B cell (primary cell): ENCODE measurements at regions not wholly inside any gene's neighbourhood (a gene's known extent, or its start where the extent isn't known, plus 50 kb on each side); places are given as distances from the start of the nearest gene placed in this dataset.

Source experiments
- ATAC-seq: fragments of 200-7000 bp; cut with Tn5 transposase; one replicate; pipeline ENCODE4 v1.10.0; 2021; ENCODE audit warnings: low read depth, mild to moderate bottlenecking, moderate number of reproducible peaks, moderate library complexity
- CTCF ChIA-PET: fragments of 350-600 bp; sonication (Branson Sonifier 250); formaldehyde crosslinking; loops from one replicate; lab custom pipeline; 2021; ENCODE audit warnings: antibody characterized with exemption, inconsistent platforms; lab: Charles Lee
- POLR2A ChIA-PET: fragments of 350-600 bp; sonication (Branson Sonifier 250); formaldehyde crosslinking; loops from one replicate; lab custom pipeline; 2021; ENCODE audit warnings: antibody characterized with exemption; lab: Charles Lee
- DNase-seq: peaks from one replicate; pipeline ENCODE4 v3.0.0; 2013
- H2AFZ ChIP-seq: 2 replicates; pipeline ENCODE4 v1.6.1; 2012; ENCODE audit warnings: mild to moderate bottlenecking, low read depth, low read length; ENCODE audit not compliant: insufficient read depth, poor library complexity, severe bottlenecking
- H3K27ac ChIP-seq, 2 donors: 1 replicate in 1 of 2; 2 replicates in 1 of 2; pipeline ENCODE4 v1.5.1; 2012 to 2013; ENCODE audit warnings: low read length in 2 of 2, mild to moderate bottlenecking in 2 of 2, moderate library complexity in 1 of 2
- H3K27me3 ChIP-seq, 4 experiments: fragments of 200-600 bp in 1 of 4; sonication (generic) in 1 of 4; replicated peaks in 1 of 4; 1 replicate in 2 of 4; 2 replicates in 2 of 4; pipeline versions ENCODE4 v1.6.1 to v1.7.0; 2013 to 2016; ENCODE audit warnings: low read length in 3 of 4, mild to moderate bottlenecking in 2 of 4, mixed read lengths in 1 of 4, moderate library complexity in 1 of 4; ENCODE audit not compliant: insufficient read depth in 4 of 4, control insufficient read depth in 3 of 4; ENCODE audit errors: control extremely low read depth in 1 of 4
- H3K36me3 ChIP-seq, 2 experiments: replicated peaks in 1 of 2; 1 replicate in 1 of 2; 2 replicates in 1 of 2; pipeline versions ENCODE4 v1.6.1 to v1.7.1; 2013; ENCODE audit warnings: low read length in 1 of 2; ENCODE audit not compliant: insufficient read depth in 2 of 2, control insufficient read depth in 1 of 2; ENCODE audit errors: control extremely low read depth in 1 of 2, extremely low read depth in 1 of 2
- H3K4me1 ChIP-seq, 2 donors: fragments of 200-600 bp in 1 of 2; sonication (generic) in 1 of 2; 1 replicate in 1 of 2; 2 replicates in 1 of 2; pipeline versions ENCODE4 v1.5.1 to v1.6.1; 2013 to 2017; ENCODE audit warnings: low read length in 2 of 2; ENCODE audit not compliant: control insufficient read depth in 2 of 2, insufficient read depth in 2 of 2
- H3K4me2 ChIP-seq: replicated peaks from 2 replicates; pipeline ENCODE3; 2012; ENCODE audit warnings: mild to moderate bottlenecking, low read depth, low read length; ENCODE audit not compliant: poor library complexity, severe bottlenecking
- H3K4me3 ChIP-seq, 5 experiments: fragments of 200-600 bp in 1 of 5; sonication (generic) in 1 of 5; 1 replicate in 3 of 5; 2 replicates in 2 of 5; pipeline versions ENCODE4 v1.5.1 to v1.7.0; 2011 to 2016; ENCODE audit warnings: low read length in 4 of 5, mild to moderate bottlenecking in 4 of 5, low read depth in 2 of 5, control low read depth in 1 of 5, moderate library complexity in 1 of 5; ENCODE audit not compliant: insufficient read depth in 1 of 5; ENCODE audit errors: control extremely low read depth in 1 of 5, extremely low read depth in 1 of 5
- H3K79me2 ChIP-seq: fragments of 200-600 bp; sonication (generic); one replicate; pipeline ENCODE4 v1.6.0; 2016; ENCODE audit warnings: low read length; ENCODE audit not compliant: control insufficient read depth, insufficient read depth
- H3K9ac ChIP-seq: fragments of 200-600 bp; sonication (generic); 2 replicates; pipeline ENCODE4 v1.6.1; 2017; ENCODE audit warnings: mild to moderate bottlenecking, low read length, moderate library complexity
- H3K9me3 ChIP-seq, 3 donors: one replicate each; pipeline versions ENCODE4 v1.6.1 to v1.7.1; 2013; ENCODE audit warnings: low read length in 2 of 3; ENCODE audit not compliant: control insufficient read depth in 2 of 3, insufficient read depth in 1 of 3; ENCODE audit errors: control extremely low read depth in 1 of 3
- H4K20me1 ChIP-seq: 2 replicates; pipeline ENCODE4 v1.6.0; 2012; ENCODE audit warnings: mild to moderate bottlenecking, low read length; ENCODE audit not compliant: insufficient read depth, control insufficient read depth, poor library complexity, severe bottlenecking
- H3K27ac Mint-ChIP-seq: one replicate; pipeline ENCODE4 v1.8.0; 2021; ENCODE audit warnings: mixed read lengths
- H3K27me3 Mint-ChIP-seq: one replicate; pipeline ENCODE4 v1.8.0; 2021; ENCODE audit warnings: mixed read lengths
- H3K4me1 Mint-ChIP-seq: one replicate; pipeline ENCODE4 v1.8.0; 2021; ENCODE audit warnings: mixed read lengths
- H3K4me3 Mint-ChIP-seq: one replicate; pipeline ENCODE4 v1.8.0; 2021; ENCODE audit warnings: mixed read lengths
- H3K9me3 Mint-ChIP-seq: one replicate; pipeline ENCODE4 v1.8.0; 2022; ENCODE audit warnings: mixed read lengths; ENCODE audit not compliant: insufficient read depth
- EZH2 ChIP-seq: IDR thresholded peaks from 2 replicates; pipeline ENCODE4 v1.6.1; 2012; ENCODE audit warnings: borderline replicate concordance, low read depth, mild to moderate bottlenecking, moderate library complexity, low read length; ENCODE audit not compliant: insufficient read depth, poor library complexity, severe bottlenecking
- WGBS: methylation state at CpG from one replicate; pipeline ENCODE4 v1.1.5; 2013; ENCODE audit warnings: missing lambda C conversion rate; ENCODE audit not compliant: insufficient coverage; 5-methylcytosine and 5-hydroxymethylcytosine counted together
- intact Hi-C: fragments of 100-400 bp; cut with micrococcal nuclease; formaldehyde crosslinking; loops from one replicate; pipeline ENCODE4 v1.10.0; 2022
- TF ChIP-seq, protein P1 (sequence below): fragments of 200-600 bp; IDR thresholded peaks from one replicate; pipeline ENCODE4 v1.8.0; 2022; ENCODE audit warnings: antibody characterized with exemption, mild to moderate bottlenecking

DNA sequence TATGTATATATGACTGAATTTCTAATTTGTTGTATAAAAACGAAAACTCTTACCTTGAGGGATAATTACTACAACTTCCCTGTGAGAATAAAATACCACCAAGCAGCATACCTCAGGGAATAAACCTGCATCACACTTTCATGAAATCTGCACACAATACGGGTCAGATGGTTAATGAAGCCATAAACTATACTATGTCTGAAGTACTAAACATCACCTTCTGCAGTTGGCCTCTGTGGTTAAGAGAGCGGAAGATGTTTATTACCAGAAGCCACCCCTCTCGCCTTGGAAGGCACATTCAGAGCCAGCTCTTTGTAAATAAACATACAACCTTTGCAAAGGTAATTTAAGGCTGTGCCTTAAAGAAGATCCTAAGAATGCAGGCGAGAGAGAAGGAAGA, 462.1 kb upstream of the NR2F2 start:
- no peak for ATAC-seq
- Histone ChIP-seq H3K27ac (no peak overlapping the region), H3K4me2 (no peak overlapping the region), H3K9me3 (no peaks in the 10 kb centered on the region), H3K4me3 (no peak overlapping the region), H3K79me2 (no peaks in the 10 kb centered on the region), H3K36me3 (no peaks in the 10 kb centered on the region), H3K27me3 (no peaks in the 10 kb centered on the region), H2AFZ (no peak overlapping the region), H3K4me1 (no peaks in the 10 kb centered on the region), H3K9ac (no peak overlapping the region), H4K20me1 (no peaks in the 10 kb centered on the region)
- intact Hi-C loops, result no loop called here
- H3K4me1 Mint-ChIP-seq, result no peaks in the 10 kb centered on the region
- H3K27ac Mint-ChIP-seq, result no peak overlapping the region
- POLR2A ChIA-PET, result no interaction called here
- TF ChIP-seq EZH2, result no peak
- TF ChIP-seq, protein P1, sequence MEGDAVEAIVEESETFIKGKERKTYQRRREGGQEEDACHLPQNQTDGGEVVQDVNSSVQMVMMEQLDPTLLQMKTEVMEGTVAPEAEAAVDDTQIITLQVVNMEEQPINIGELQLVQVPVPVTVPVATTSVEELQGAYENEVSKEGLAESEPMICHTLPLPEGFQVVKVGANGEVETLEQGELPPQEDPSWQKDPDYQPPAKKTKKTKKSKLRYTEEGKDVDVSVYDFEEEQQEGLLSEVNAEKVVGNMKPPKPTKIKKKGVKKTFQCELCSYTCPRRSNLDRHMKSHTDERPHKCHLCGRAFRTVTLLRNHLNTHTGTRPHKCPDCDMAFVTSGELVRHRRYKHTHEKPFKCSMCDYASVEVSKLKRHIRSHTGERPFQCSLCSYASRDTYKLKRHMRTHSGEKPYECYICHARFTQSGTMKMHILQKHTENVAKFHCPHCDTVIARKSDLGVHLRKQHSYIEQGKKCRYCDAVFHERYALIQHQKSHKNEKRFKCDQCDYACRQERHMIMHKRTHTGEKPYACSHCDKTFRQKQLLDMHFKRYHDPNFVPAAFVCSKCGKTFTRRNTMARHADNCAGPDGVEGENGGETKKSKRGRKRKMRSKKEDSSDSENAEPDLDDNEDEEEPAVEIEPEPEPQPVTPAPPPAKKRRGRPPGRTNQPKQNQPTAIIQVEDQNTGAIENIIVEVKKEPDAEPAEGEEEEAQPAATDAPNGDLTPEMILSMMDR, result no peak
- no peaks in the 10 kb centered on the region for H3K9me3 Mint-ChIP-seq
- H3K4me3 Mint-ChIP-seq, result no peak overlapping the region
- CTCF ChIA-PET, result no interaction called here
- WGBS, result no CpG with 5 or more reads among the region's 5 CpGs
- H3K27me3 Mint-ChIP-seq, result no peaks in the 10 kb centered on the region
- no peak for DNase-seq

DNA sequence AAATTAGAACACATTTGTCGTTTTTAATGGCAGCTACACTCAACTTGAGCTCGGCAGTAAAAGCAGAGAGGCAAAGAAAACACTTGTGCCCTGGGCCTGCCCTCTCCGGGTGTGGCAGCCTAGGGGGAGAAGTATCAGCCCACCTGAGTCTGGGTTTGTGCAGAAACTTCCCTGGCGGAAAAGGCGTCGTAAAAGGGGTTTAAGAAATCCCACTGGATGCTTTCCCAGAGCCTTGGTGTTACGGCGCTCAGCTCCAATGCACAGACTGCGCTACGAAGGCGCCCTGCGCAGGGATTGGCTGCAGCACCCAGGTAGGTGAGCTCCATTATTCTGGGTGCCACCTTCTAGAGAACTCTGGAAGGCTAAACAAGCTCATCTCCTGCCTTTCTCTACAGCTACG, 461.5 kb upstream of the NR2F2 start:
- WGBS, result 91% methylated on average over 11 of the region's 13 CpGs
- Histone ChIP-seq H3K4me2 (no peak overlapping the region), H3K4me3 (no peak overlapping the region), H3K36me3 (no peaks in the 10 kb centered on the region), H3K9me3 (no peaks in the 10 kb centered on the region), H3K27me3 (no peaks in the 10 kb centered on the region), H4K20me1 (no peaks in the 10 kb centered on the region), H3K27ac (no peak overlapping the region), H2AFZ (no peak overlapping the region), H3K9ac (no peak overlapping the region), H3K4me1 (no peaks in the 10 kb centered on the region), H3K79me2 (no peaks in the 10 kb centered on the region)
- intact Hi-C loops, result no loop called here
- TF ChIP-seq, protein P1, result no peak
- TF ChIP-seq EZH2, result no peak
- no peak overlapping the region for H3K27ac Mint-ChIP-seq
- H3K9me3 Mint-ChIP-seq, result no peaks in the 10 kb centered on the region
- H3K4me1 Mint-ChIP-seq, result no peaks in the 10 kb centered on the region
- H3K4me3 Mint-ChIP-seq, result no peak overlapping the region
- POLR2A ChIA-PET, result no interaction called here
- CTCF ChIA-PET, result no interaction called here
- ATAC-seq (no peak), DNase-seq (no peak)
- H3K27me3 Mint-ChIP-seq, result no peaks in the 10 kb centered on the region
